ENCODE measurements at regions not wholly inside any gene's neighbourhood (a gene's known extent, or its start where the extent isn't known, plus 50 kb on each side); places are given as distances from the start of the nearest gene placed in this dataset.

- DNase-seq, result peak in 1 of 2 donors; percentile 54
- no peak for TF ChIP-seq POLR2A (IDR thresholded peaks at IDR 0.05)
- TF ChIP-seq EP300 (IDR thresholded peaks at IDR 0.05), result no peak
- peak in 1 of 7 experiments; percentile 9 for TF ChIP-seq CTCF (IDR thresholded peaks at IDR 0.05)
- WGBS, 5 donors, result 75 to 81% (median 79%) methylated on average over 7 of the region's 7 CpGs
- Histone ChIP-seq H3K27me3 (no peaks in the 10 kb centered on the region), H3K27ac (no peak overlapping the region), H3K9me3 (peaks cover 0 to 6% (median 0%) of the 10 kb centered on the region in 4 donors), H3K36me3 (no peaks in the 10 kb centered on the region), H3K4me3 (no peak overlapping the region), H3K4me1 (no peaks in the 10 kb centered on the region)
- intact Hi-C loops (cut with DNase I; ENCODE audit: low total_unique reads), result no loop called here
Observed at GRCh38 chr11:11157185-11157584, 195.9 kb downstream of the CSNK2A3 start.

- no peaks in the 10 kb centered on the region for H3K27me3 ChIP-seq
- no peak overlapping the region for H3K4me3 ChIP-seq
- WGBS, 5 donors, result 63 to 73% (median 66%) methylated on average over 18 to 33 of the region's 33 CpGs
- intact Hi-C loops (cut with DNase I; ENCODE audit: low total_unique reads), result no loop called here
- no peak for DNase-seq
- peak in 1 of 7 experiments; percentile 9 for TF ChIP-seq CTCF (IDR thresholded peaks at IDR 0.05)
- no peak for TF ChIP-seq POLR2A (IDR thresholded peaks at IDR 0.05)
- no peaks in the 10 kb centered on the region for H3K4me1 ChIP-seq
- H3K27ac ChIP-seq, result no peak overlapping the region
- H3K36me3 ChIP-seq, result no peaks in the 10 kb centered on the region
- H3K9me3 ChIP-seq, result peaks cover 0 to 6% (median 0%) of the 10 kb centered on the region in 4 donors
Observed at GRCh38 chr11:11155962-11156815, 196.9 kb downstream of the CSNK2A3 start.

- Histone ChIP-seq H3K36me3 (no peaks in the 10 kb centered on the region), H3K4me3 (no peak overlapping the region), H3K27ac (no peak overlapping the region), H3K4me1 (peaks cover 0 to 16% (median 7%) of the 10 kb centered on the region in 4 donors), H3K9me3 (no peaks in the 10 kb centered on the region), H3K27me3 (no peaks in the 10 kb centered on the region)
- 85 to 94% (median 88%) methylated on average over 4 of the region's 4 CpGs for WGBS, 5 donors
- no peak for DNase-seq
- intact Hi-C loops (cut with DNase I; ENCODE audit: low total_unique reads), result no loop called here
- TF ChIP-seq POLR2A (IDR thresholded peaks at IDR 0.05) (no peak), EP300 (IDR thresholded peaks at IDR 0.05) (no peak), CTCF (IDR thresholded peaks at IDR 0.05) (no peak)
Observed at GRCh38 chr11:11152877-11153276, 200.2 kb downstream of the CSNK2A3 start.

- Histone ChIP-seq H3K27ac (no peak overlapping the region), H3K4me1 (peaks cover 0 to 20% (median 10%) of the 10 kb centered on the region in 4 donors), H3K27me3 (no peaks in the 10 kb centered on the region), H3K9me3 (no peaks in the 10 kb centered on the region), H3K4me3 (no peak overlapping the region), H3K36me3 (no peaks in the 10 kb centered on the region)
- intact Hi-C loops (cut with DNase I; ENCODE audit: low total_unique reads), result no loop called here
- WGBS, 5 donors, result 62 to 81% (median 77%) methylated on average over 8 of the region's 8 CpGs
- DNase-seq, result peak in 1 of 2 donors; percentile 41
- TF ChIP-seq POLR2A (IDR thresholded peaks at IDR 0.05) (no peak), CTCF (IDR thresholded peaks at IDR 0.05) (no peak), EP300 (IDR thresholded peaks at IDR 0.05) (no peak), POLR2AphosphoS5 (IDR thresholded peaks at IDR 0.05) (no peak)
Observed at GRCh38 chr11:11149671-11150459, 203.2 kb downstream of the CSNK2A3 start.

All from stomach (tissue), 8 donors.